ENCODE measurements at regions not wholly inside any gene's neighbourhood (a gene's known extent, or its start where the extent isn't known, plus 50 kb on each side); places are given as distances from the start of the nearest gene placed in this dataset.
"Not testable (repeated sequence)": the region's sequence is repeated elsewhere in the genome, so short reads cannot be mapped to it uniquely, and the experiment has no call there.

- DNase-seq (ENCODE audit: low read depth), result no peak
Observed at GRCh38 chr17:33695431-33695830, 402.3 kb upstream of the ASIC2 start.

GRCh38 chr17:33696102-33696501 lies 403.0 kb upstream of the ASIC2 start:
- DNase-seq (ENCODE audit: low read depth), result no peak

GRCh38 chr17:33697557-33697956 lies 404.5 kb upstream of the ASIC2 start:
- no peak for DNase-seq (ENCODE audit: low read depth)

GRCh38 chr17:33701910-33702309 lies 408.8 kb upstream of the ASIC2 start:
- no peak for DNase-seq (ENCODE audit: low read depth)

DNA sequence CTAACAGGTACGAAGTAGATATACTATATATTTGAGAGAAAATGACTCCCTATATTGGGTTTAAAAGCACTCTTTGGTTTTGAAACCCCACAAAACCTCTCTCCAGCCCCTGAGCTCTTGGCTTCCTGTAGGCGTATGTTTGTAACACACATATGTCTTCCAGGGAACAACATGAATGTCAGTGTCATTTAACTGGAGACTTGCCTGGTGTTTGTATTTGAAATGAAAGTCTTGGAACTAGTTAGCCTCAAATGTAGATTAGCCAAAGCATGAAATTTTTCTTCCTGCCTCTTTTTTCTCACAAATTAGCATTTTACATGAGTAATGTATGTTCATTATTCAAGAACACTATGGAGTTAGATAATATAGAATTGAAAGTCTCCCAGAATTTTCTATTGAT lies 411.8 kb upstream of the ASIC2 start:
- DNase-seq (ENCODE audit: low read depth), result no peak

- DNase-seq (ENCODE audit: low read depth), result no peak
Observed at GRCh38 chr17:33709881-33710280, 416.8 kb upstream of the ASIC2 start.

GRCh38 chr17:33712120-33712519 lies 419.0 kb upstream of the ASIC2 start:
- no peak for DNase-seq (ENCODE audit: low read depth)

- DNase-seq (ENCODE audit: low read depth), result no peak
Observed at GRCh38 chr17:33716957-33717356, 423.9 kb upstream of the ASIC2 start.

DNA sequence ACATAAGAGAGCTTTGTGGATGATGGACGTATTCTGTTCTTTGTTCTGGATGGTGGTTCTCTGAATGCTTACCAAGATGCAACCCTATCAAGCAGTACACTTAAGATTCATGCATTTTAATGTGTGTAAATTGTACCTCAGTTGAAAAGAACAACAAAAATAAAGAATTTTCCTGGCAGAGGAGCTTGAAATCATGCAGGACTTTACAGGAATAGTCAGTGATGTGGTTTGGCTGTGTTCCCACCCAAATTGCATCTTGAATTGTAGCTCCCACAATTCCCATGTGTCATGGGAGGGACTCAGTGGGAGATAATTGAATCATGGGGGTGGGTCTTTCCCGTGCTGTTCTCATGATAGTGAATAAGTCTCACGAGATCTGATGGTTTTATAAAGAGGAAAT lies 430.6 kb upstream of the ASIC2 start:
- DNase-seq (ENCODE audit: low read depth), result not testable (repeated sequence)

DNA sequence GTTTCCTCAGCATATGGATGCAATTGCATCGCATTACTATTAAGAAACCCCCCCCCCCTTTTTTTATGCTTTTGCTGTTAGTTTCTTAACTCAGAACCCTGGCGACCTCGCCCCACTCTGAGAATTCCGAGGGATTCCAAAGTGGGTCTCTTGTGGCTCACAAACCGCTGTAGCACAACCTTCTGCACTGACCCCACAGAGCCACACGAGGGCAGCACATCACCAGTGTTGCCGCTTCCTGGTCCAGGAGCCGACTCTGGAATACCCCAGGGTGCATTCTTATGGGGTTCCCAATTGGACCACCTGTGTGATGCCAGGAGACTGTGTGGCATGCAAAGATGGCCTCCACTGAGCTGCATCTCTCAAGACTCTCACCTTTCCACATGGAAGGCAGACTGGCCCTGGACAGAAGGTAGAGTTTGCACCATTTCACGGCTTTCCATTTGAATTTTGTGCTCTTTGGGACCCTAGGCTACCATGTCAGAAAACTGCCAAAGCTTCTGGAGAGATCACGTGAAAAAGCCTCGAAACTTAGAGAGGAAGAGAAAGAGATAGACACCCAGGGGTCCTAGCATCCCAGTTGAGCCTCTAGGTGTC lies 432.7 kb upstream of the ASIC2 start:
- peak; percentile 6 for DNase-seq (ENCODE audit: low read depth)

GRCh38 chr17:33730131-33730530 lies 437.0 kb upstream of the ASIC2 start:
- no peak for DNase-seq (ENCODE audit: low read depth)

DNA sequence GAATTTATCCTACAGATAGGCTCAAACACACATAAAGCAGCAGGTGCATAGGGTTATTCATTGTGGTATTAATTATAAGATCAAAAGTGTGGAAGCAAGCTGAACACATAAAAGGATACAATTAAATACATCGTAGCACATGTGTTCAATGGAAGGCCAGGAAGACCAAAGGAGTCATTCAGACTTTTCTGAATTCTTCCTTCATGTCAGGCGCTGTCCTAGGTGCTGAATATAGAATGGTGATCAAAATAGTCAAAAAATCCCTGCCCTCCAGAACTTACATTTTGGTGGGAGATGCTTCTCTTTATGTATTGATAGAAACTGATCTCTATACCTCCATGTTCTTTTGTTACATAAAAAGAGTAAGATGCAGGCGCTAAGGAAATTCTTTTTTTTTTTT lies 439.0 kb upstream of the ASIC2 start:
- no peak for DNase-seq (ENCODE audit: low read depth)

DNA sequence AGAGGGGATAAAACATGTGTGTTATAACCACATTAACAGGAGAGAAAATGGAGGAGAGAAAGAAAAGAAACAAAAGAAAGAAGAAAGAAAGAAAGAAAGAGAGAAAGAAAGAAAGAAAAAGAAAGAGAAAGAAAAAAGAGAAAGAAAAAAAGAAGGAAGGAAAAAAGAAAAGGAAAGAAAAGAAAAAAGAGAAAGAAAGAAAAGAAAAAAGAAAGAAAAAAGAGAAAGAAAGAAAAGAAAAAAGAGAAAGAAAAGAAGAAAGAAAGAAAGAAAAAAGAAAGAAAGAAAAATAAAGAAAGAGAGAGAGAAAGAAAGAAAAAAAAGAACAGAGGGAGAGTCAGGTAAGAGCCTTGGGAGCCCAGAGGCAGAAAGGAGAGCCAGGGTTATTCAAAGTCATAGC lies 446.6 kb upstream of the ASIC2 start:
- DNase-seq (ENCODE audit: low read depth), result no peak

DNA sequence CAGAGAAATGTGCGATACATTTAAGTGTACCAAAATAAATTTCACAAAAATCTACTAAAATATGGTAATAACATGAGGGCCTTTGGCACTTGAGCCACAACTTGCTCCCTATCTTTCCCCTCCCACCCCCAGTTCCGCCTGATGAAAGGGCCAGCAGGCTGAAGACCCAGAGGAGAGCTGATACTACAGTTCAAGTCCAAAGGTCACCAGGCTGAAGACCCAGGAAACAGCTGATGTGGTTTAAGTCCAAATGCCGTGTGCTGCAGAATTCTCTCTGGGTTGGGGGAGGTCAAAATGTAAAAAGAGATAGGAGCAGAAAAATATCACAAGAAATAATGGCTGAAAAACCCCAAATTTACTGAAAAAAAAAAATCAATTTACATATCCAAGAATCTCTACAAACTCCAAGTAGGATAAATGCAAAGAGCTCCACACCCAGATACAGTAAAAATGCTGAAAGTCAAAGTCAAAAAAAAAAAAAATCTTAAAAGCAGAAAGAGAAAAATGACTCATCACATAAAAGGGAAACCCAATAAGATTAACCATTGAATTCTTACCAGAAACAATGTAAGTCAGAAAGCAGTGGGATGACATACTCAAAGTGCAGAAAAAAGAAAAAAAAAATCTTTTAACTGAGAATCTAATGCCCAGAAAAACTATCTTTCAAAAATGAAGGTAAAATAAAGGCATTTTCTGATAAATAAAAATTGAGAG lies 452.1 kb upstream of the ASIC2 start:
- DNase-seq (ENCODE audit: low read depth), result no peak

- DNase-seq (ENCODE audit: low read depth), result no peak
Observed at GRCh38 chr17:33749171-33749570, 456.1 kb upstream of the ASIC2 start.

- DNase-seq (ENCODE audit: low read depth), result peak; percentile 51
Observed at GRCh38 chr17:33750943-33751701, 458.0 kb upstream of the ASIC2 start.

- no peak for DNase-seq (ENCODE audit: low read depth)
Observed at GRCh38 chr17:33751702-33752065, 458.6 kb upstream of the ASIC2 start.

GRCh38 chr17:33753452-33753851 lies 460.4 kb upstream of the ASIC2 start:
- DNase-seq (ENCODE audit: low read depth), result no peak

- DNase-seq (ENCODE audit: low read depth), result no peak
Observed at GRCh38 chr17:33756021-33756420, 462.9 kb upstream of the ASIC2 start.

DNA sequence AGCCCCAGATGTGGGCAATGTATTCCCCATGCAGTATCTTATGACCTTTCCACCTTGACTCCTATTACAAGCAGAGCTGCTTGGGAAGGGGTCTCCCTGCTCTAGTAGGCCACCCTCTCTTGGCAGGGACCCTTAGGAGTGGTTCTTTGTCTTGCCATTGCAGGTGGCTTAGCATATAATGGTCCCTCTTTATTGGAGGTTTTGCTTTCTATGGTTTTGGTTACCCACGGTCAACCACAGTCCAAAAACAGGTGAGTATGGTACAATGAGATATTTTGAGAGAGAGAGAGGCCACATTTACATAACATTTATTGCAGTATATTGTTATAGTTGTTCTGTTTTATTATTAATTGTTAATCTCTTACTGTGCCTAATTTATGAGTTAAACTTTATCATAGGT lies 472.8 kb upstream of the ASIC2 start:
- DNase-seq (ENCODE audit: low read depth), result no peak

DNA sequence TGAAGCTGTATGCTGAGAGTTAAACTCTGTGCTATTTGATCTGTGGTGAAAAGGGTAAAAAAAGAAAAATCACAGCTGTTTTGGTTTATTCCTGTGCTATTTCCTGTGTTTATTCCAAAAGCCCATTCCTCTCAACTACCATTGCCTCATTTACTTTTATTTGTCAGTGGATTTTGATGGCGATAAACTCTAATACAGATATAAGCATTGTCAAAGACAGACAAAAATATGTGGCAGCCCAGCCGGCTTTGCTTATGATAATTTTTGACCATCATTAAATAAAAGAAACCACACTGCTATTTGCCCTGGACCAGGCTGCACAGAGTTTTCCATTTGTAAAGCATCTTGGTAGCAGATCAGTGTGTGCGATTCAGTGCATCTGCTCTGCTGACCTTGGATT lies 473.6 kb upstream of the ASIC2 start:
- no peak for DNase-seq (ENCODE audit: low read depth)

- DNase-seq (ENCODE audit: low read depth), result no peak
Observed at GRCh38 chr17:33769066-33769465, 476.0 kb upstream of the ASIC2 start.

GRCh38 chr17:33776304-33776703 lies 478.8 kb upstream of the CCL2 start:
- no peak for DNase-seq (ENCODE audit: low read depth)

All from activated T-cell treated with anti-CD3 and anti-CD28 coated beads for 48 hours (primary cell).